CD14-positive monocyte (primary cell): ENCODE measurements at regions not wholly inside any gene's neighbourhood (a gene's known extent, or its start where the extent isn't known, plus 50 kb on each side); places are given as distances from the start of the nearest gene placed in this dataset.
"Not testable (repeated sequence)": the region's sequence is repeated elsewhere in the genome, so short reads cannot be mapped to it uniquely, and the experiment has no call there.

ENCODE experiments used
- DNase-seq, 3 donors: peaks; one replicate each; pipeline ENCODE4 v3.0.0-alpha.2; 2011 to 2022
- H2AFZ ChIP-seq: 2 replicates; pipeline ENCODE4 v1.6.0; 2012; ENCODE audit warnings: mild to moderate bottlenecking, low read depth, low read length, inconsistent platforms; ENCODE audit not compliant: insufficient read depth, poor library complexity, severe bottlenecking
- H3K27ac ChIP-seq, 2 donors: 1 replicate in 1 of 2; 2 replicates in 1 of 2; pipeline ENCODE4 v1.5.1; 2012 to 2013; ENCODE audit warnings: low read length in 2 of 2, control low read depth in 1 of 2, inconsistent platforms in 1 of 2, low read depth in 1 of 2, mild to moderate bottlenecking in 1 of 2
- H3K27me3 ChIP-seq, 2 donors: one replicate each; pipeline versions ENCODE4 v1.6.0 to v1.6.1; 2011 to 2013; ENCODE audit warnings: low read length in 2 of 2; ENCODE audit not compliant: control insufficient read depth in 2 of 2, insufficient read depth in 2 of 2
- H3K36me3 ChIP-seq, 2 donors: replicated peaks in 1 of 2; 1 replicate in 1 of 2; 2 replicates in 1 of 2; pipeline versions ENCODE4 v1.5.1 to v1.6.1; 2012 to 2013; ENCODE audit warnings: low read length in 2 of 2, control low read depth in 1 of 2, inconsistent platforms in 1 of 2, mild to moderate bottlenecking in 1 of 2; ENCODE audit not compliant: insufficient read depth in 2 of 2, control insufficient read depth in 1 of 2
- H3K4me1 ChIP-seq, 2 donors: 1 replicate in 1 of 2; 2 replicates in 1 of 2; pipeline versions ENCODE4 v1.5.1 to v1.6.1; 2012 to 2013; ENCODE audit warnings: low read length in 2 of 2, control low read depth in 1 of 2, inconsistent platforms in 1 of 2, mild to moderate bottlenecking in 1 of 2, moderate library complexity in 1 of 2; ENCODE audit not compliant: insufficient read depth in 2 of 2, control insufficient read depth in 1 of 2
- H3K4me2 ChIP-seq: replicated peaks from 2 replicates; pipeline ENCODE3; 2012; ENCODE audit warnings: low read length, moderate library complexity, mild to moderate bottlenecking; ENCODE audit not compliant: poor library complexity, severe bottlenecking; ENCODE audit errors: extremely low read depth
- H3K4me3 ChIP-seq, 3 experiments: fragments of 200-600 bp in 1 of 3; sonication (generic) in 1 of 3; replicated peaks in 1 of 3; 1 replicate in 2 of 3; 2 replicates in 1 of 3; pipeline ENCODE4 v1.5.1; 2011 to 2013; ENCODE audit warnings: low read length in 3 of 3, mild to moderate bottlenecking in 3 of 3, control low read depth in 2 of 3, low read depth in 2 of 3, inconsistent platforms in 1 of 3, moderate library complexity in 1 of 3
- H3K79me2 ChIP-seq: 2 replicates; pipeline ENCODE4 v1.6.0; 2012; ENCODE audit warnings: mild to moderate bottlenecking, control low read depth, inconsistent platforms, low read length, moderate library complexity; ENCODE audit not compliant: insufficient read depth
- H3K9ac ChIP-seq: 2 replicates; pipeline ENCODE4 v1.6.0; 2017; ENCODE audit warnings: low read length, mild to moderate bottlenecking; ENCODE audit not compliant: insufficient read depth, poor library complexity, severe bottlenecking
- H3K9me3 ChIP-seq, 2 donors: replicated peaks in 1 of 2; 1 replicate in 1 of 2; 2 replicates in 1 of 2; pipeline versions ENCODE4 v1.5.1 to v1.6.1; 2012 to 2013; ENCODE audit warnings: low read length in 2 of 2, control low read depth in 1 of 2; ENCODE audit not compliant: control insufficient read depth in 1 of 2, insufficient read depth in 1 of 2
- H4K20me1 ChIP-seq: 2 replicates; pipeline ENCODE4 v1.6.0; 2012; ENCODE audit warnings: mild to moderate bottlenecking, low read length, control low read depth, moderate library complexity; ENCODE audit not compliant: insufficient read depth
- H3K27ac Mint-ChIP-seq, 7 donors: one replicate each; pipeline ENCODE4 v1.8.0; 2020; ENCODE audit warnings: mild to moderate bottlenecking in 7 of 7, mixed read lengths in 7 of 7, moderate library complexity in 6 of 7, inconsistent platforms in 2 of 7
- H3K27me3 Mint-ChIP-seq, 3 donors: one replicate each; pipeline ENCODE4 v1.8.0; 2021 to 2022; ENCODE audit warnings: low read depth in 3 of 3, mild to moderate bottlenecking in 3 of 3, mixed read lengths in 3 of 3, moderate library complexity in 3 of 3, inconsistent platforms in 1 of 3
- H3K36me3 Mint-ChIP-seq, 2 donors: one replicate each; pipeline ENCODE4 v1.8.0; 2020; ENCODE audit warnings: mixed read lengths in 2 of 2, inconsistent platforms in 1 of 2, mild to moderate bottlenecking in 1 of 2
- H3K4me1 Mint-ChIP-seq: one replicate; pipeline ENCODE4 v1.8.0; 2020; ENCODE audit warnings: mild to moderate bottlenecking, mixed read lengths
- H3K4me3 Mint-ChIP-seq, 2 donors: one replicate each; pipeline ENCODE4 v1.8.0; 2020; ENCODE audit warnings: mild to moderate bottlenecking in 2 of 2, mixed read lengths in 2 of 2, moderate library complexity in 1 of 2
- H3K9me3 Mint-ChIP-seq, 7 donors: one replicate each; pipeline ENCODE4 v1.8.0; 2020 to 2022; ENCODE audit warnings: mixed read lengths in 7 of 7, mild to moderate bottlenecking in 6 of 7, moderate library complexity in 6 of 7, inconsistent platforms in 2 of 7
- CTCF ChIP-seq: fragments of 200-600 bp; IDR thresholded peaks from one replicate; pipeline ENCODE4 v1.8.0; 2022; ENCODE audit warnings: antibody characterized with exemption, mild to moderate bottlenecking
- WGBS: methylation state at CpG from one replicate; pipeline ENCODE4 v1.1.5; 2013; ENCODE audit warnings: missing lambda C conversion rate; ENCODE audit not compliant: insufficient coverage; 5-methylcytosine and 5-hydroxymethylcytosine counted together
- intact Hi-C, 2 donors: fragments of 100-400 bp; cut with micrococcal nuclease; formaldehyde crosslinking; loops; one replicate each; pipeline versions ENCODE4 v1.15.0 to v1.15.1; 2023

- Mint-ChIP-seq H3K4me1 (no peaks in the 10 kb centered on the region), H3K4me3 (no peak overlapping the region), H3K27me3 (no peaks in the 10 kb centered on the region), H3K27ac (no peak overlapping the region), H3K36me3 (no peaks in the 10 kb centered on the region), H3K9me3 (peaks cover 3 to 15% (median 5%) of the 10 kb centered on the region in 7 donors)
- Histone ChIP-seq H2AFZ (no peak overlapping the region), H3K9me3 (peaks cover 3 to 17% of the 10 kb centered on the region in 2 donors), H3K4me2 (no peak overlapping the region), H3K79me2 (no peaks in the 10 kb centered on the region), H3K9ac (no peak overlapping the region), H3K27ac (no peak overlapping the region), H3K36me3 (no peaks in the 10 kb centered on the region), H3K4me1 (no peaks in the 10 kb centered on the region), H3K4me3 (no peak overlapping the region), H4K20me1 (no peaks in the 10 kb centered on the region), H3K27me3 (no peaks in the 10 kb centered on the region)
- no CpG with 5 or more reads among the region's 2 CpGs for WGBS
- DNase-seq = no peak
- TF ChIP-seq CTCF = no peak
- intact Hi-C loops = no loop called here
Measured at GRCh38 chr1:194013561-194013960, 827.1 kb upstream of the B3GALT2 start.

- DNase-seq = no peak
- Histone ChIP-seq H3K4me3 (no peak overlapping the region), H3K27me3 (no peaks in the 10 kb centered on the region), H3K9ac (no peak overlapping the region), H3K27ac (no peak overlapping the region), H4K20me1 (no peaks in the 10 kb centered on the region), H3K4me1 (no peaks in the 10 kb centered on the region), H2AFZ (no peak overlapping the region), H3K4me2 (no peak overlapping the region), H3K79me2 (no peaks in the 10 kb centered on the region), H3K36me3 (no peaks in the 10 kb centered on the region), H3K9me3 (peaks cover 8 to 9% of the 10 kb centered on the region in 2 donors)
- no peak for TF ChIP-seq CTCF
- Mint-ChIP-seq H3K27ac (no peak overlapping the region), H3K4me1 (no peaks in the 10 kb centered on the region), H3K27me3 (peaks cover 0 to 2% (median 0%) of the 10 kb centered on the region in 3 donors), H3K4me3 (no peak overlapping the region), H3K36me3 (no peaks in the 10 kb centered on the region), H3K9me3 (peaks cover 5 to 20% (median 13%) of the 10 kb centered on the region in 7 donors)
- WGBS = 100% methylated on average over 1 of the region's 2 CpGs
- intact Hi-C loops = no loop called here
Measured at GRCh38 chr1:194004146-194004545, 817.7 kb upstream of the B3GALT2 start.

GRCh38 chr1:194001726-194002350 lies 815.4 kb upstream of the B3GALT2 start:
- H3K9me3 Mint-ChIP-seq = peaks cover 5 to 18% (median 16%) of the 10 kb centered on the region in 7 donors
- H3K36me3 Mint-ChIP-seq, intact Hi-C loops, H3K4me2 ChIP-seq, DNase-seq, H3K79me2 ChIP-seq, H3K4me1 Mint-ChIP-seq, H3K4me1 ChIP-seq, H4K20me1 ChIP-seq, H3K27ac Mint-ChIP-seq, H3K27me3 ChIP-seq, H3K4me3 ChIP-seq, H3K27me3 Mint-ChIP-seq, H3K36me3 ChIP-seq, H3K27ac ChIP-seq, H3K9ac ChIP-seq, H3K4me3 Mint-ChIP-seq, H2AFZ ChIP-seq: not testable (repeated sequence)
- WGBS = 98% methylated on average over 22 of the region's 33 CpGs
- H3K9me3 ChIP-seq = peaks cover 8 to 14% of the 10 kb centered on the region in 2 donors
